IPS-20b (cell line): ENCODE measurements at regions not wholly inside any gene's neighbourhood (a gene's known extent, or its start where the extent isn't known, plus 50 kb on each side); places are given as distances from the start of the nearest gene placed in this dataset.
"Not testable (repeated sequence)": the region's sequence is repeated elsewhere in the genome, so short reads cannot be mapped to it uniquely, and the experiment has no call there.

Experiments used
- H3K27ac ChIP-seq: one replicate; pipeline ENCODE4 v1.5.1; 2013; ENCODE audit warnings: low read length
- H3K27me3 ChIP-seq: 2 replicates; pipeline ENCODE4 v1.6.1; 2013; ENCODE audit warnings: mild to moderate bottlenecking, low read length, inconsistent platforms; ENCODE audit not compliant: insufficient read depth
- H3K36me3 ChIP-seq: 2 replicates; pipeline ENCODE4 v1.6.1; 2013; ENCODE audit warnings: low read depth, mild to moderate bottlenecking, inconsistent platforms, low read length, moderate library complexity; ENCODE audit not compliant: insufficient read depth
- H3K4me1 ChIP-seq: 2 replicates; pipeline ENCODE4 v1.6.1; 2013; ENCODE audit warnings: mild to moderate bottlenecking, control low read depth, inconsistent platforms, low read length, moderate library complexity; ENCODE audit not compliant: insufficient read depth
- H3K4me3 ChIP-seq: 2 replicates; pipeline ENCODE4 v1.5.1; 2013; ENCODE audit warnings: mild to moderate bottlenecking, low read length, inconsistent platforms
- H3K9ac ChIP-seq: 2 replicates; pipeline ENCODE4 v1.6.1; 2013; ENCODE audit warnings: low read depth, mild to moderate bottlenecking, inconsistent platforms, low read length, moderate library complexity
- H3K9me3 ChIP-seq: 2 replicates; pipeline ENCODE4 v1.6.1; 2013; ENCODE audit warnings: mild to moderate bottlenecking, low read depth, low read length, inconsistent platforms; ENCODE audit not compliant: insufficient read depth

- not testable (repeated sequence) for H3K27ac ChIP-seq, H3K4me3 ChIP-seq, H3K36me3 ChIP-seq, H3K27me3 ChIP-seq, H3K9me3 ChIP-seq, H3K9ac ChIP-seq, H3K4me1 ChIP-seq
These were observed 82.0 kb upstream of the RET start for GRCh38 chr10:42994909-42995308.

- Histone ChIP-seq H3K4me3 (no peak overlapping the region), H3K36me3 (no peaks in the 10 kb centered on the region), H3K4me1 (no peaks in the 10 kb centered on the region), H3K9me3 (no peaks in the 10 kb centered on the region), H3K27me3 (no peaks in the 10 kb centered on the region), H3K9ac (no peak overlapping the region), H3K27ac (no peak overlapping the region)
These were observed 81.3 kb upstream of the RET start for GRCh38 chr10:42995537-42995936.

GRCh38 chr10:42996588-42996987 lies 80.3 kb upstream of the RET start:
- no peaks in the 10 kb centered on the region for H3K27me3 ChIP-seq
- H3K4me1 ChIP-seq: no peaks in the 10 kb centered on the region
- H3K9me3 ChIP-seq: no peaks in the 10 kb centered on the region
- H3K27ac ChIP-seq: no peak overlapping the region
- no peaks in the 10 kb centered on the region for H3K36me3 ChIP-seq
- H3K9ac ChIP-seq: no peak overlapping the region
- H3K4me3 ChIP-seq: no peak overlapping the region

- H3K27me3 ChIP-seq: no peaks in the 10 kb centered on the region
- no peaks in the 10 kb centered on the region for H3K9me3 ChIP-seq
- no peak overlapping the region for H3K4me3 ChIP-seq
- H3K36me3 ChIP-seq: no peaks in the 10 kb centered on the region
- no peaks in the 10 kb centered on the region for H3K4me1 ChIP-seq
- H3K9ac ChIP-seq: no peak overlapping the region
- no peak overlapping the region for H3K27ac ChIP-seq
These were observed 79.6 kb upstream of the RET start for GRCh38 chr10:42997151-42997848.

DNA sequence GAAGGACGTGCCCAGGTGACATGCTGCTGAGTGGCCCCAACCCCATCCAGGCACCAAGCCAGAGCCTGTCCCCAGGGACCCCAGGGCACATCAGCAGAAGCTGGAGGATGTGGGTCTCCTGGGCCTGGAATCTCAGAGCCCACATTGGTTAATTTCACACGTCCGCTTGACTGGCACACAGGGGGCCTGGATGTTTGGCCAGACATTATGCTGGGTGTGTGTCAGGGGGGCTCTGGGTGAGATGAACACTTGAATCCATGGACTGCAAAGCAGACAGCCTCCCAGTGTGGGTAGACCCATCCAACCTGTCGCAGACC lies 79.1 kb upstream of the RET start:
- no peak overlapping the region for H3K9ac ChIP-seq

DNA sequence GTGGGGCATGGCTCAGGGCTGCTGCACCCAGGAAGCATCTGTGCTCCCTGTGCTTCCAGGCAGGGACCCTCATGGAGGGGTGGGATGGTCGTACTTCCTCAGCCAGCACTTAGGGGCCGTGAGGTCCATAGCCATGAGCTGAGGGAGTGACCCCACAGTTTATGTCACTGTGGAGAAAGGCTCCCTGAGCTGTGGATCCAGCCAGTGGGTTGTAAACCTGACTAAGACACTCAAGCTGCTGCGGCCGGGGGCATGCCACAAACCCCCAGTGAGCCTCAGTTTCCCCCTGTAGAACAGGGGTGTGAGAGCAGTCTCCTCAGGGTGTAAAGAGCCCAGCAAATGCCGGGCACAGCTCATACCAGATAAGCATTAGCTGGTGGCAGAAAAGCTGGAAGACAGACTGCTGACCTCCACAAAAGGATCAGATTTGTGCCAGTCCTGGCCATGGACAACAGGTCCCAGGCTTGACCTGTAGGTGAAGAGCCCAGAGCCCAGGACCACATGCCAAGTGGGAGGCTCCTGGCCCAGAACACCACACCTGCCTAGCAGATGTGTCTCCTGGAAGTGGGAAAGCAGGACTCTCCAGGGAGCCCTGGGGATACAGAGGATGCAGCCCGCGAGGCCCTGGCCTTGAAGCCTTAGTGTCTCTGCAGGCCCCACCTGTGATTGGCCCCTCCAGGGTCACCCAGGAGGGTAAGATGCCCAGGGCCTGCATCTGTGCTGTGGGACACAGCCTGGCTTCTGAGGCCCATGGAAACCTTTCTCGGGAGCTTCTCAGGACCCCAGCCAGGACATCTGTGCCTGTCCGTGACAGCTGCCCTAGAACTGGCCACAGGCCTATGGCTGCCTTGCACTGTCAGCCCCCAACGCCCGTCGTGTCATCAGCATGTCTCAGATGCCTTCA lies 78.1 kb upstream of the RET start:
- no peaks in the 10 kb centered on the region for H3K9me3 ChIP-seq
- H3K27me3 ChIP-seq: no peaks in the 10 kb centered on the region
- H3K9ac ChIP-seq: no peak overlapping the region
- no peak overlapping the region for H3K27ac ChIP-seq
- no peaks in the 10 kb centered on the region for H3K36me3 ChIP-seq
- H3K4me3 ChIP-seq: no peak overlapping the region
- no peaks in the 10 kb centered on the region for H3K4me1 ChIP-seq

More for the DNA sequence above, 79.1 kb upstream of the RET start:
- H3K36me3 ChIP-seq: no peaks in the 10 kb centered on the region
- H3K27me3 ChIP-seq: no peaks in the 10 kb centered on the region
- no peaks in the 10 kb centered on the region for H3K9me3 ChIP-seq
- no peak overlapping the region for H3K27ac ChIP-seq
- no peak overlapping the region for H3K4me3 ChIP-seq
- H3K4me1 ChIP-seq: no peaks in the 10 kb centered on the region

DNA sequence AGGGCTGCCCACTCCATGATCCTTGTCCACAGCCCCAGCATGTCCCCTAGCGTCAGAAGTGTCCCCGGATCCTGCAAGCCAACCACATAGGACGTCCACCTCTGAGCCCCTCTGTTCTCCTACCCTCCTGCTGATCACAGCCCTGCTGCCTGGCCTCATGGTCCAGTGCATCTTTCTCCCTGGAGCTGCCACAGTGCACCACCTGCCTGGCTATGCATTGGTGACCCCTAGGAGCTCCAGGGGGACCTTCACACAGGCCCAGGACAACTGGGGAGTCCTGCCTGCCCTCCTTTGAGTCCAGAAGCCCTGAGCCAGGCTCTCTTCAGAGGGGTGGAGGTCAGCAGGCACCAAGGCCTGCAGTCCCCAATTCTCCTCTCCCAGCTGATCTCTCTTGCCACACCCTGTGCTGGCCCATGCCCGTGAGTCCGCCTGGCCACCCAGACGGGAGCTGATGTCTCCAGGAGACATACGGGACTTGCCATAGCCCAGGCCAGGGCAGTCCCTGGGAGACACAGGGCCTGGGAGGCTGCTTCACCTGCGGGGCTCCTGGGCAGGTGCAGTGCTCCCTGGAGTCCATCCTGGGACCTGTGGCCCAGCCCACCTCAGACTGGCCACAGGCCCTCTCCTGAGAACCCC lies 77.4 kb upstream of the RET start:
- Histone ChIP-seq H3K4me1 (no peaks in the 10 kb centered on the region), H3K27me3 (no peaks in the 10 kb centered on the region), H3K27ac (no peak overlapping the region), H3K9me3 (no peaks in the 10 kb centered on the region), H3K9ac (no peak overlapping the region), H3K4me3 (no peak overlapping the region), H3K36me3 (no peaks in the 10 kb centered on the region)

DNA sequence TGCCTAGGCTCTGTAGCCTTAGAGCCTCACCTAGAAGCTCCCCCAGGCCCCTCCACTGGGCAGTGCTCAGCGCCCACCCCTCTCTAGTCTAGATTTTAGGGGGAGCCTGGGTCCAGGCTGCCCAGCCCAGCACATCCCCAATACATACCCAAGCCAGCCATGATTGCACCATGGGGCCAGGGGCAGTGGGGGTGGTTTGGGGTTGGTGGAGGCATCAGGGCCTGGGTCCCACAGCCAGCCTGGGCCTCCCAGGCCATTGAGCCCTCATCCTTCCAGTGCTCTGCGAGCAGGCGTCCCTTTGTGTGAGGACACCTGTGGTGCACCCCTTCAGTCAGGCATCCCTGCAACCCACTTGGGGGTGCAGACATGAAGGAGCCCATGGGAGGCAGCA lies 76.9 kb upstream of the RET start:
- H3K4me3 ChIP-seq: no peak overlapping the region
- no peaks in the 10 kb centered on the region for H3K9me3 ChIP-seq
- H3K27me3 ChIP-seq: no peaks in the 10 kb centered on the region
- H3K4me1 ChIP-seq: no peaks in the 10 kb centered on the region
- H3K9ac ChIP-seq: no peak overlapping the region
- no peaks in the 10 kb centered on the region for H3K36me3 ChIP-seq
- H3K27ac ChIP-seq: no peak overlapping the region

- H3K27ac ChIP-seq: no peak overlapping the region
- H3K9ac ChIP-seq: no peak overlapping the region
- no peaks in the 10 kb centered on the region for H3K9me3 ChIP-seq
- H3K27me3 ChIP-seq: no peaks in the 10 kb centered on the region
- no peaks in the 10 kb centered on the region for H3K4me1 ChIP-seq
- no peaks in the 10 kb centered on the region for H3K36me3 ChIP-seq
- no peak overlapping the region for H3K4me3 ChIP-seq
These were observed 76.0 kb upstream of the RET start for GRCh38 chr10:43000651-43001426.

GRCh38 chr10:43001427-43001795 lies 75.5 kb upstream of the RET start:
- H3K4me1 ChIP-seq: no peaks in the 10 kb centered on the region
- no peaks in the 10 kb centered on the region for H3K27me3 ChIP-seq
- H3K9me3 ChIP-seq: no peaks in the 10 kb centered on the region
- no peak overlapping the region for H3K4me3 ChIP-seq
- no peak overlapping the region for H3K27ac ChIP-seq
- no peaks in the 10 kb centered on the region for H3K36me3 ChIP-seq
- no peak overlapping the region for H3K9ac ChIP-seq

GRCh38 chr10:43002596-43002995 lies 74.3 kb upstream of the RET start:
- no peaks in the 10 kb centered on the region for H3K36me3 ChIP-seq

More at GRCh38 chr10:43002596-43002995, 74.3 kb upstream of the RET start:
- Histone ChIP-seq H3K4me3 (no peak overlapping the region), H3K9ac (no peak overlapping the region), H3K4me1 (no peaks in the 10 kb centered on the region), H3K27ac (no peak overlapping the region), H3K27me3 (no peaks in the 10 kb centered on the region), H3K9me3 (no peaks in the 10 kb centered on the region)
